ENCODE measurements at regions not wholly inside any gene's neighbourhood (a gene's known extent, or its start where the extent isn't known, plus 50 kb on each side); places are given as distances from the start of the nearest gene placed in this dataset.

DNA sequence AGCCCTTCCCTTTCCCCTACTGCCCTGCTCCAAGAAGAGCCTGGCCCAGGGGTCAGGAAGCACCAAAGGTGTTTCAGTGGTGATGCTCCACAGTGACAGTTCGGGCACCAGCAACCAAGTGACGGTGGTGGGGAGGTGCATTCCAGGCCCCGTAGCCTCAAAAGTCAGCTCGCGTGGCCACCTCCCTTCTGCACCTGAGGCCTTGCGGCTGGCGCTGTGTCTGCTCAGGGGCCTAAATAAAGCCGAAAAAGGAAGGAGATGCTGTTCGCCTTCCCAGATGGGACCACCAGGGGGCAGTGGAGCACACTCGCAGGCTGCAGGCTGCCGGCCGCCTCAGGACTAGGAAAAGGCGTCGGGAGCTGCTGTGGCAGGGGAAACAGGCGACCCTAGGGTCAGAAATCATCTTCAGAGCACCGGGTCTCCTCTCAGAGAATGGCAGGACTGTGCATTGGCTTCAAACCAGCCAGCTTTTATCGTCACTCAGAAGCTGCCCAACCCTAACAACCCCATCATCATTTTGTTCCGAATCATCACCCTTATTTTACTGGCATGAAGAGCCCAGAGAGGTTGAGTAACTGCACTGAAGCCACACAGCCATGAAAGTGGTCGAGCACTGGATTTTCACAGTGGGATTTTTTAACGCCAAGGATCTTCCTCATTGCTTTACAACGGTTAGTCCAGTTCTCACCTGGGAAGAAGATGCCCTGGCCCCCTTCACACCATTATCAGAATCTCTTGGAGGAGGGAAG, 213.0 kb upstream of the CELF4 start:
- no peak for DNase-seq

DNA sequence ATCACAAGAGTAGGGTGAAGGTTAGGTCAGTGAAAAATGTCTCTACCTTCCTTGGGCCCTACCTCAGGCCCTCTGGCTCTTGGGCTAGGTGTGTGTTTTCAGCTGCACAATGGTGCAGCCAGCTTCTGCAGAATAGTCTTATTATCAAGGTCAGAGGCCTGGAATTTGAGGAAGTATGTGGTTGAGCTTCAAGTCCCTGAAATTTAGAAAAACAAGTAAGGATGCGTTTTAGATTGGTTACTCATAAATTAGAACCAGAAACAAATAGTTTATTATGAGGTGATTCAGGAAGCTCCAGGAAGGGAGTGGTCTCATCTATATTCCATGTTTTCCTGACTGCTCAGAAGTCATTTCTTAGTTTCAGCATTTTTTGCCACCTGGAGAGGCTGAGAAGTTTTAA, 204.2 kb upstream of the CELF4 start:
- no peak for DNase-seq

DNA sequence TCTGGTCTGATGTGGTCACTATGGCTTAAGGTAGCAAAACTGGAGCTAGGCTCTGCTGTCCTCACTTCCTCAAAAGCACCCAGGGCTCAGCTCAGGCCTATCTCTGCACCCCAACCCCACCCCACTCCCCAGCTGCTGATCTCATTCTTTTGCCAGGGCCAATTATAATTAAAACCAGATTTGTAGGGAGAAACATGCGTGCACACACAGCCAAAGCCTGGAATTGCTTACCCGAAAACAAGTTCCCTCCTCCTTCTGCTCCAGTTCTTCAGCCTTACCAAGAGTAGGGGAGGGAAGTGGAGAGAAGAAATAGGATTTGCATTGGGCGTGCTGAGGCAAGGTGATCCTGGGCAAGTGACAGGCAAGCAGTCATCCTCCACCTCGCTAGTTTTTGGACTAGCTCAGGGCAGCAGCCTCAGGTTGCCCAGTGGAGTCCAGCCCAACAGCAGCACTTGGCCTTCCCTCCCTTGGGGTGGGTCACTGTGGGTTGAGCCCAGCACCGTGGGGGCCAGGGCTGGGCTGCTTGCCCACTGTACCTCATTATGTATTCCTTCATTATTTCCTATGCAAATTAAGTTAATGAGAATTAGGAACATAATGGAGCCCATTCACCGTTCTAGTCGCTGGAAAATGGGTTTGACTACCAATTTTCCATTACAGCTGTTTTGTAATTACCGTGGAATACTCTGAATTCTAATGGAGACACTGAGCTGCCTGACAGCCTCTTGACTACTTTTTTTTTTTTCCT, 199.1 kb upstream of the CELF4 start:
- no peak for DNase-seq

DNA sequence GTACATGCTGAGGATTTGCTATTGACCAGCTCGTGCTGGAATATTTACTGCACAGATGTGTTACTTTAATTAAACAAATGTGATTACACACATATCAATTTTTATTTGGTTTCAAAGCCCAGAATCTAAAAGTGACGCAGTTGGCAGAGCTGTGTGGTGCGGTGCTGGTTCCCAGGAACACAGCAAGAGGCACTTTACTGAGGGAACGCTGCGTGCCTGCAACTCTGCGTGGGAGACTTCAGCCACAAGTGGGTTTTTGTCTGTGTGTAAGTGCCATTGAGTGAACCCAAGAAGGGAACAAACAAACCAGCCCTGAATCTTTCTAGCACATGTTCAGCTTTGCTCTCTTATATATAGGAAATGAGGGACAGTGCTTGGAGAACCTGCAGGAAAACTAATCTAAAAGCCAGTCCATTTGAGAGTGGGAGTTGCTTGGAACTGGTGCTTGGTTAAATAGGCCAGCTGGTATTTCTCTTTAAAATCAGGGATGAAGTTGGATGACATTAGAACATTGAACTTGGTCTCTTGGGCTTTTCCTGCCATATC, 196.6 kb upstream of the CELF4 start:
- no peak for DNase-seq

DNA sequence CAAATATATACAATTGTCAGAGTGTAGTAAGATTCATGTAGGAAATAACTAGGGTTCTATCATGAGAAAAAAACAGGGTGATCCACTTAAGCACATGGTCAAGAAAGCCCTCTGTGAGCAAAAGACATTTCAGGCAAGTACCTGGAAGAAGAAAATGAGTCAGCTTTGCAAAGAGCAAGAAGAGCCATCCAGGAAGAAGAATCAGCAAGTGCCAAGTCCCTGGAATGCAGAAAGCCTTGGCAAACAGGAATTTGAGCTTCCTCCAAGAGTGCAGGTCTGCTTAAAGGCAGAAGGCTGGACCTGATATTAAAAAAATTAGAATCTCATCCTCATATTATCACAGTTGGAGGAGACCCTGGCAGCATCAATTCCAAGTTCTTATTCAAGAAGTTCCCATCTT, 188.5 kb upstream of the CELF4 start:
- no peak for DNase-seq

DNA sequence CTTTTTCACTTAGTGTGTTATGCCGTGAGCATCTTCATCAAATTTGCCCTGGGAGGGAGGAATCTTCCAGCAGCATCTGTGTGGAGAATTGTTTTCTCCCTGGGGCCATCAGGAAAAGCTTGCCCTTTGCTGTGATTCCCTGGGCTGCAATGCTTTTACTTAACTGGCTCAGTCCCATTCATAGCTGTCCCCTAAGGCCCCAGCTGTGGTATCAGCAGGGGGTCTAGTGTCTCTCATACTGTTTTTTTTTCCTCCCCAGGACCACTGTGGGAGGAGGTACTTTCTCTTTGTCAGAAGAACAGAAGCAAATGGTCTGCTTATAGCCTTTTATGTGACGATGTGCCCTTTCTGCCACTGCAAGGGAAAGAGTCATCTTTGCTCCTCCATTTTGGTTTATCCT, 176.8 kb upstream of the CELF4 start:
- no peak for DNase-seq

DNA sequence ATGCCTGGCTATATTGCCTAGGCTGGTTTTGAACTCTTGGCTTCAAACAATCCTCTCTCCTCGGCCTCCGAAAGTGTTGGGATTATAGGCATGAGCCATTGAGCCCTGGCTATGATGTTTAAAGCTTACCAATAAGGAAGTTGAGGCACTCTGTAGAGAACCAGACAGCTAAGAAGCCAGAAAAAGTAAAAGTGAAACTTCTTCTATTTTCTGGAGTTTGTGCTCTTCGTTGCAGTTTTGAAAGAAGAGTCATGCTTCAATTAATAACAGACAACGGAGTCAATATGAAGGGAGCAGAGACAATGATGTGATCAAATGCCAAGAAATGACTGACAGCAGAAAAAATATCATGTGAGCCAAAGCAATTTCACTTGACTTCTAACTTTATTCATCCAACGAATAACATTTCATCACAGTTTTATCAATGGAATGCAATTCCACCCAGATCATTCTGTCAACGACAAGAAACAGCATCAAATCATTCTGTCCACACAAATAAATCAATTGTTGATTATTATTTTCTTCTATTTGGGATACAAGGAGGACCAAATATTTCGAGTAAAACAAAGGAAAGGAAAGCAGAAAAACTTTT, 175.5 kb upstream of the CELF4 start:
- no peak for DNase-seq

DNA sequence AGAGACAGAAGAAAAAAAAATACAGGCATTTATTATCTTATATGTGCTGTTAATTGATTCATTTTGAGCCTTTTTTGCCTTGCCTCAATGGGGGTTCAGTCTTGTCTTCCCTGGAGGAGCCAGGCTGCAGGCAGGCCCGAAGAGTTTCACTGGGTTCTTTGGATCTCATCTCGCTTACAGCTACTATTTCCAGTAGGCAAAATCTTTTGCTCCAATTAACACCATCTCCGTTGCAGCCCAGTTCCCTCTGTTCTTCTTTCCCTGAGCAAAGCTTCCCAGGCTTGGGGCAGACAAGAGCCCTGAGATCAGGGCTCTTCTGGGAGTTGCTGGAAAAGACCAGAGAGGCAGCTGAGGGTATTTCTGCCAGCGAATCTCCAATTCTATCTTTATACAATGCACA, 168.8 kb upstream of the CELF4 start:
- no peak for DNase-seq

DNA sequence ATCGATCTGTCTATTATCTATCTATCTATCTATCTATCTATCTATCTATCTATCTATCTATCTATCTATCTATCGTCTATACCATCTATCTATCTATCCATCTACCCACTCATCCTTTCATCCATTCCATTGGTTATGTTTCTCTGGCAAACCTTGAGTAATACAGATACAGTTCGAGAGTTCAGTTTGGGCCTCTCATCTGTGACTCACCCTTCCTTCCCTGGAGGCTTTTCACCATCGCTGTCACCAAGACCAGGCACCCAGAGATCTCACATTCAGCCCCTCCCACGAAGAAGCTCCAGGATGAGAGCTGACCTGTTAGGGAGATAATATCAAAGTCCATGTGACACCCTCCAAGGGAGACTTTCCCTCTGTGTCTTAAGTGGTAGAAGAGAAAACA, 164.1 kb upstream of the CELF4 start:
- DNase-seq: no peak

DNA sequence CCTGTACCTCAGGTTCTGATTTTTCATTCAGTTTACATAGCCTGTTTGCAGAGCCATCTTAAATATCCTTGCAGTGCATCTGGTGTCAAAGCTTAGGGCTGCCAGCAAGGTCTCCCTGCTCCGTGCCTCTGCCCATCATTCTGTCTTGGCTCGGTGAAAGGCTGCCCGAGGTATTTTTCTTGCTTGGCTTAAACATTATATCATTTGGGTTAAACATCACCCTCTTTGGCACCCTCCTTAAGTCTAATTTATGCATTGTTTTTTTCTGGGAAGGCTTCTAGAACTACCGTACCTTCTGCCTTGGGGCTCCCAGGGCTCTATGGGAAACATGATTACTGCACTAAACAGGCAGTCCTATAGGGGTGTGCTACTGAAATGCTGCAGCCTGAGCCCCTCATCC, 158.6 kb upstream of the CELF4 start:
- no peak for DNase-seq

DNA sequence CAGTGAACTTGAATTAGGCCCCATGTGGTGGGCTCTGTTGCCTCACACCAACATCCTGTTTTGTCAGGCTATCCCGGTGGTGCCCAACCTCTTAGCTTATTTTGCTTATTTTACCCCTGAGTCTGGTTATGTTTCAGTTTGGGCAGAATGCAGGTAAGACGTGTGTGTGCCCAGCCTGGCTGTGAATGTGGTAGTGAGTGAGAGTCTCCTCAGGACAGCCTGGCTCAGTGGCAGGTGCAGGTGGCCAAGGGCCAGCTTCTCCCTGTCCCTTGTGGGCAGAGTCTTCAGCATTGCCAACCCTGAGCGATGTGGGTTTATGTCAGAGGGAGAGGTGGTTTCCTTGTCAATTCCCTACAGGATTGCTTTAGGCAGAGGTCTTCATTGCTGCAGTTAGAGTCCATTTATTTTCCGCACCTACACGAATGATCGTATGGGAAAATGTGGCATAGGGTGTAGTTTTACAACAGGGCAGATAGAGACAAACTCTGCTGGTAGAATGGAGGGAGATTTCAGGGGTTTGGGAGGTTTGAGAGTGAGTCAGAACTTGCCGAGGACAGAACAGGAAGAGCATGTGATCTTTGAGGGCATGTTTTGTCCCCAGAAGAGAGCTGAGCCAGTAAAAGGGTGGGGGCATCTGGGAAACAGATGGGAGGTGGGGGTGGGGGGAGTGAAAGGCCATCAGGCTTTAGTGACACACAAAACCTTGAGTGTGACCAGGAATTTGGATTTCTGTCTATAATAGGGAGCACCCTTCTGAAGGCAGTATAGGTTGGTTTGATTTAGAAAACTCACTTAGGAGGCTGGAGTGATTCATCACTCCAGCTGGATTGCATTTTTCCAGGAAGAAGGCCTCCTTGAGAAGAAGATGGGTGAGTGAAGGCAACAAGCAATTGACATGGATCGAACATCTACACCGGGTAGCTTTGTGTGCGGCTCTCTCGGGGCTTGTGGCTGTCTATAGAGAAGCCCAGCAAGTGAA, 156.2 kb upstream of the CELF4 start:
- no peak for DNase-seq

DNA sequence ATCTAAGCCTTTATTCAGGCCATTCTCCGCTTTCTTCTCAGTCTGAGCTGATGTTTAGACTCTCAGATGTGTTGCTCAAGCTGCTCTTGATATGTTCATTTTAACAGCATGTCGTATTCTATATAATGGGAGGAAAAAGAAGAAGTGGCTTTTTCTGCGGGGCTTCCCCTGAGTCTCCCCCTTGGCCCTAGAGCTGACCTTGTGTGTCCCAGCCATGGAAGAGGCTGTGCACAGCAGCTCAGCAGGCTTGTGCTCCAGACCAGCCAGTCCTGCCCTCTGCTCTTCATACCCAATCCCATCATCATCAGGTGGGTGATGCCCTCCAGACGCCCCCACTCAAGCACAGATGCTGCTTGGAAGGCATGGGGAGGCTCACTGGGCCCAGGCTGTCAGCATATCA, 155.1 kb upstream of the CELF4 start:
- no peak for DNase-seq

DNA sequence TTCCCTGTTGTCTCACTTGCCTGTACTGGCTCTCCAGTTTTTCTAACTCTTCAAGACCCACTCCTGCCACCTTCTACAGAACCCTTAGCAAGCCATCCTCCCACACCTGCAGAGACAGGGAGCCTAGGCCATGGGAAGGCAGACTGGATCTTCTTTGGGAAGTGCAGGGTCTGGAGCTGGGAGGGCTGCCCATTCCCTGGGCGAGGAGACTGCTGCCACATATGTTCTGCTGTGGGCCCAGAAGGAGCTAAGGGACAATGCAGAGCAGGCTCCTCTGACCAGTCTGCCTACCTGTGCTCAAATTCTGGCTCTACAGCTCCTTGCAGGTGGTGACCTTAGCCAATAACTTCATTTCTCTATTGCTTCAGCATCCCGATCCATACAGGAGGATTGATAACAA, 152.1 kb upstream of the CELF4 start:
- DNase-seq: no peak

DNA sequence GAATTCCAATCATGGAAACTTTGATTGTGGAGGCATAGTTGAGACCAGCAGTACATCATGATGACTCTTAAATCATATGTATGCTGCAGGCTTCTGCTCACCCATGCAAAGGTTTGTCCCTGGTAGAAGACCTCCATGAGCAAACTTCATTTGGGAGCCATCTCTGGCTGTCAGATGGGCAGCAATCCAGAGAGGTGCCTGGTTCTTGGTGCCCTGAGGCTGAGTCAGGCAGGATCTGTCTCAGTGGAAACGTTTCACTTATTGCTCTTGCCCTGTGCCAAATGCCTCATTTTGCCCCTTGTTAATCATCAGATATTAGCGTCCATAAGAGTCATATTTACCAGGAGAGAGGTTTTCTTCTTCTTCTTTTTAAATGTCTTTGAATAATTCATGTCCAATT, 151.5 kb upstream of the CELF4 start:
- DNase-seq: no peak

DNA sequence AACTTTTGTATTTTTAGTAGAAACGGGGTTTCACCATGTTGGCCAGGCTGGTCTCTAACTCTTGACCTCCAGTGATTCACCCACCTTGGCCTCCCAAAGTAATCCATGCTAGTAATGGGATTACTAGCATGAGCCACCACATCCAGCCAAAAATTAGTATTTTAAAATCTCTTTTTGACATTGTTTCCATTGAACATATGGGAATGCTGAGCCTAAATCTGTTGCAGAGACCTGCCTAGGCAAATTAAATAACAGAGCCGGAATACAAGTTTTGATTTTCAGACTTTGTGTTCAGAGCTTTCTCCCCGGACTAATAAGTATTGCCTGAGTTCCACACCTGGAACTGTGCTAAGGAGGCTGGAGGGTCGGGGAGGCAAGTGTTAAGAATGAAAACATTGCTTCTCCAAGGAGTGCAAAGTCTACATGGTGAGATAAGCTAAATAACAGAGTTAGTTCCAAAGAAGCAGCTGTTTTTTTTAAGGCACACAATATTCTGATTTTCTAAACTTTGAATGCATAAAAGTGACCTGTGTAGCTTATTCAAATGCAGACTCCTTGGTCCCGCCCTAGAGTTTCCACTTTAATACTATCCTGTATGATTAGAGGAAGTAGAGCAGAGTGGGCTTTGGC, 150.6 kb upstream of the CELF4 start:
- DNase-seq: no peak

DNA sequence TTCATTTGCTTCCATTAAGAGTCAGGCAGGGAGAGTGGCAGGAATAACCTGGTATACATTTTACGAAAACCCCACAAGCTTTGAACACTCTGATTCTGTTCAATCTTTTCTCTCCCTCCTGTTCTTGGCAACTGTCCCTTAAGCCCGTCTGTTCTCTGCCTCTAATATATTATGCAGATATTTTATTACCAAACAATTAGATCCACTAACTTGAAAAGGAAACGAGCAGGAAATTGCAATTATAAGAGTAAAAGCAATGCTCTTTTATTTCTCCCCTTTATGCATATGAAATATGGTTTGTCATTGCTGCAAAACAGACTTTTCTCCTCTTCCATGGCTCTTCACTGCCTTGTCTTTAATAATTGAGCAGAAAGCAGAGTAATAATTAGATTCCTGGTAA, 149.1 kb upstream of the CELF4 start:
- DNase-seq: no peak

DNA sequence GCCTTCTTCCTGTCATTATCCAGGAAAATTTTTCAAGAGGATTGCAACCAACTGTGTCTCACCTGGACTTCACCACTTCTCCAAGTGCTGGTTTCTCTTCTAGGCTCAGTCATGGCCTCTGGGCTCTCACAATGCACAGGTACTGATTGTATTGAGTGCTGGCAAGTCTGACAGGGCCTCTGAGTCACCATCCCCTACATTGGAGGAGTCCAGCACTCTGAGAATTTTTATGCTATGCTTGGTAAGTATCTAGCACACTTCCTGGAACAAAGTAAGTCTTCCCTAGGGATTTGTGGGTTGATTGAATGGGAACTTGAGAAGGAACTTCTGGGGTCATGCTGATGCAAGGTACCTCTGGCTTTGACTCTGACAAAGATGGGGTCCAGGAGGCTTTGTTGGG, 147.2 kb upstream of the CELF4 start:
- DNase-seq: no peak

DNA sequence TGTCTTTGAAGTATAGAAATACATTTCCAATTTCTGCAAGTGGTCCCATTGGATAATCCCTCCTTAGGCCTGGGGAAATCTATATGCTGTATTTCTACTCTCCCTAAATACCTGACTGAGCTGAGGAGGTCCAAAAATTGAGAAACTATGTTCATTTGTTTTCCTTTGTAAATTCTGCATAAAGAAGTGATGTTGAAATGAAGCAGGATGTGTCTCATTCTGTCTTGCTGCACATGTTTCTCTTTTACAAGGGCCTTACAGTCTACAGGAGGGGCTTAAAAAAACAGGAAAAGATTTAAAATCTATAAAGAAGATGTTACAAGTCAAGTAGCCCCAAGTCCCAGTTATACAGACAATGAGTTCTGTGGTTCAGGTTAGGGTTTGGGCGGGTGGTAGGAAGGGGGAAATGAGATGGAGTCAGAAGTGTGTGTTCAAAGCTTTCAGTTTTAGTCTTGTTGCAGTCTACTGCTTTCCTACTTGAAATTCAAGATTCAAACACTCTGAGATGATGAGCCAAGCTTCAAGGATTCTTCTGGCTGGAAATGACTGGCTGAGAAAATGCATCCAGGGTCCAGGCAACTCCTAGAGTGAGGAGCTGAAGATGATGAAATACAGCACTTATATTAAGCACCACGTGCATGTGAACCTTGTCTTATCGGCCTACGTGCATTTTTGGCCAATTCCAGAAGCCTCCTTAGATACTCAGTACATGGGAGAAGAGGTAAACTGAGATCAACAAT, 146.3 kb upstream of the CELF4 start:
- DNase-seq: no peak

DNA sequence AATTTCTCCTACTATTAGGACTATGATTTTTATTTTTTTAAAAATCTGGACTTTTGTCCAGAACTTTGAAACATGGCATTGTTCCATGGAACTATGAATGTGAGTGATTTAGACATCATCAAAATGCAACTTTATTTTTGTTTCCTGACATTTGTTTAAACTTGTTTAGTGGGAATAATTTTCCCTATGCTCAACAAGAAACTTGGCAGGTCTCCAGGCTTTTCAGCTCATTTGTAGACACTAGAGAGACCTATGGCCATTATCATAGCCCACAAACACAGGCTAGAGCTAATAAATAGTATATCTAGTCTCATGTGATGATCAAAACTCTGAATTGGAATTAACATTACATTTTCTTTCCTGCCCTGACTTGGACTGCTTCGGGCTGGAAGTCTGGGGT, 145.1 kb upstream of the CELF4 start:
- no peak for DNase-seq

DNA sequence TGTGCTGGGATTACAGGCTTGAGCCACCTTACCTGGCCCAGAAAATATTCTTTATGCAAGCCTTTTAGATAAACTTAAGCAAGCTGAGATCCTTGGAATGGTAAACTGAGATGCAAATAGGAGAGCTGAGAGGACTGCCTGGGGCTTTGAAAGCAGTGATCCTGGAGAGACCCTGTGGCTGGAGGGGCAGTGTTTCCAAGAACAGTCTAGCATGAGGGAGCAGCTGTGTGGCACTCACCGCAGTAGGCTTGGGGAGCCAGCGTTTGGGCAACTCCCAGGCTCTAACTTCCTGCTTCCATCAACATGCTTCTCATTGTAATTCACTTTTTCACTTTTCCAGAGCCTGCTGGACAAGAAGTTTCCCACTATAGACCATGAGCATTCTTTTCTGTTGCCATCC, 144.1 kb upstream of the CELF4 start:
- DNase-seq: no peak

DNA sequence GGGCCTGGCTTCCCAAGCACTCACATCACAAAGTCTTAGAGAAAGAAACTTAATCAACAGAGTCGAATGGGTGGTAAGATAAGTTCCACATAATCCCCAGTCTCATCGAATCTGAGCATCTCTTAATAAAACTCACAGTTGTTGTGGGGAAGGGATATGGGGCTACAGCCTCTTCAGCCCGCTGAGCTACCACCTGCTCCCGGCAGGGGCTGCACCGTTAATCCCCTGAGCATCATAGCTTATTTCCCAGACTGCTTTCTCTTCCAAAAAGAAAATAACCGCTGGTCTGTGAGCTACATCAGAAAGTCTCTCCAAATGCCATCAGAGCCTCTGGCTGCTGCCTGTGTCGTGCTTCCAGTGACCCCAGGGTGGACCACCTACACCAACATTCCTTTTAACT, 139.4 kb upstream of the CELF4 start:
- no peak for DNase-seq

DNA sequence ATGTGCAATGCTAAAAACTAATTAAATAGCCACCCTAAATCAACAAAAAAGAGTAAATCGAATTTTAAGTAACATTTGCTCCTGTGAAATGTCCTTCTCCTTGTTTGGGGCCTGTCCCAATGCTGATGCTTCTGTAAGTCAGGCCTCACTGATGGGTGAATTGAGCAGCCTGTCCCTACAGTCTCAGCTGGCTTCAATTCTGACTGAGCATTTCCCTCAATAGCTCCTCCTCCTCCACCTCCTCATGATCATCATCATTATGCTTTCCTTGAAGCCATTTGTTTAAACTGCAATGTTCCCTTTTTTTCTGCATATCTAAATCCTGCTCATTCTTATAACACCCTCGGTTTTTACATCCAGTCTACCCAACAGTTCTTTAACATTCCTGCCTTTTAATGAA, 137.2 kb upstream of the CELF4 start:
- DNase-seq: no peak

Measured in T-helper 9 cell (primary cell).